Endodermal cell (in vitro differentiated cells): ENCODE measurements at regions not wholly inside any gene's neighbourhood (a gene's known extent, or its start where the extent isn't known, plus 50 kb on each side); places are given as distances from the start of the nearest gene placed in this dataset.

Experiments used
- DNase-seq: peaks from one replicate; pipeline ENCODE4 v3.0.0-alpha.2; 2017
- H3K27ac ChIP-seq: 2 replicates; pipeline ENCODE4 v1.5.1; 2013; ENCODE audit warnings: mild to moderate bottlenecking, low read depth, low read length, moderate library complexity
- H3K27me3 ChIP-seq: 2 replicates; pipeline ENCODE4 v1.6.1; 2013; ENCODE audit warnings: mild to moderate bottlenecking, low read length, moderate library complexity; ENCODE audit not compliant: insufficient read depth, control insufficient read depth, poor library complexity, severe bottlenecking
- H3K36me3 ChIP-seq: 2 replicates; pipeline ENCODE4 v1.7.0; 2013; ENCODE audit warnings: mild to moderate bottlenecking, low read length, moderate library complexity; ENCODE audit not compliant: control insufficient read depth, insufficient read depth
- H3K4me1 ChIP-seq: one replicate; pipeline ENCODE4 v1.7.0; 2013; ENCODE audit warnings: low read length; ENCODE audit not compliant: control insufficient read depth, insufficient read depth
- H3K4me3 ChIP-seq: 2 replicates; pipeline ENCODE4 v1.5.1; 2013; ENCODE audit warnings: mild to moderate bottlenecking, low read length, moderate library complexity
- H3K9ac ChIP-seq: 2 replicates; pipeline ENCODE4 v1.6.1; 2013; ENCODE audit warnings: mild to moderate bottlenecking, low read length, moderate library complexity; ENCODE audit not compliant: poor library complexity, severe bottlenecking; ENCODE audit errors: extremely low read depth
- H3K9me3 ChIP-seq: 2 replicates; pipeline ENCODE4 v1.6.1; 2013; ENCODE audit warnings: mild to moderate bottlenecking, low read length, moderate library complexity; ENCODE audit not compliant: control insufficient read depth
- H3K27ac Mint-ChIP-seq: 2 replicates; pipeline ENCODE4 v1.8.0; 2020; ENCODE audit warnings: mixed read lengths
- H3K27me3 Mint-ChIP-seq: 2 replicates; pipeline ENCODE4 v1.8.0; 2021; ENCODE audit warnings: mild to moderate bottlenecking, mixed read lengths; ENCODE audit not compliant: insufficient read depth
- H3K36me3 Mint-ChIP-seq: 2 replicates; pipeline ENCODE4 v1.8.0; 2020; ENCODE audit warnings: low read depth, mixed read lengths
- H3K4me1 Mint-ChIP-seq: 2 replicates; pipeline ENCODE4 v1.8.0; 2020; ENCODE audit warnings: mixed read lengths
- H3K4me3 Mint-ChIP-seq: 2 replicates; pipeline ENCODE4 v1.8.0; 2020; ENCODE audit warnings: mild to moderate bottlenecking, moderate library complexity, mixed read lengths
- H3K9me3 Mint-ChIP-seq: 2 replicates; pipeline ENCODE4 v1.8.0; 2020; ENCODE audit warnings: mild to moderate bottlenecking, mixed read lengths
- WGBS, 2 experiments: methylation state at CpG; one replicate each; pipeline versions ENCODE4 v1.1.5 to v1.1.7; 2013; ENCODE audit warnings: missing lambda C conversion rate in 2 of 2, mixed read lengths in 1 of 2; ENCODE audit not compliant: insufficient coverage in 1 of 2, insufficient read length in 1 of 2; 5-methylcytosine and 5-hydroxymethylcytosine counted together
- TF ChIP-seq, protein P1 (sequence below): fragments of 200-600 bp; sonication (generic); conservative IDR thresholded peaks from 2 replicates; pipeline ENCODE4 v1.5.0; 2021; ENCODE audit warnings: antibody characterized with exemption, mild to moderate bottlenecking

DNA sequence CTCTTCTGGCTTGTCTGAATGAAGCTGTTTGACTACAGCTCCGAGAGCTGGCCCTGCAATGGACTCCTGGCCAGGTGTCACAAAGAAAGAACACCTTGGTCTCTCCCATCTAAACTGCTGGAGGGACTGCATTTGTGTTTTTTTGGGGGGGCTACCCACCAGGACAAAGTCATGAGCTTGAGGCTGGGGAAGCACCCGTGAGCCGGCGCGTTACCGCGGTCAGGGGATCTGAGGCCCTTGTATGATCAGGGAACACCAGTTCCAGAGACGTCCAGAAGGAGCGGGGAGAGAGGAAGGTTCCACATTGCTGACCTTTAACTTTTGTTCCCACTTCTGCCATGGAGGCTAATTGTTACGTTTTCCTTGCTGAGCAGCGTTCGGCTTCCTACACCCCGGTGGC is 84.5 kb upstream of the C1orf174 start:
- Histone ChIP-seq H3K9me3 (no peaks in the 10 kb centered on the region), H3K36me3 (no peaks in the 10 kb centered on the region), H3K9ac (no peak overlapping the region), H3K27me3 (no peaks in the 10 kb centered on the region), H3K27ac (no peak overlapping the region), H3K4me1 (no peaks in the 10 kb centered on the region), H3K4me3 (no peak overlapping the region)
- TF ChIP-seq, protein P1, sequence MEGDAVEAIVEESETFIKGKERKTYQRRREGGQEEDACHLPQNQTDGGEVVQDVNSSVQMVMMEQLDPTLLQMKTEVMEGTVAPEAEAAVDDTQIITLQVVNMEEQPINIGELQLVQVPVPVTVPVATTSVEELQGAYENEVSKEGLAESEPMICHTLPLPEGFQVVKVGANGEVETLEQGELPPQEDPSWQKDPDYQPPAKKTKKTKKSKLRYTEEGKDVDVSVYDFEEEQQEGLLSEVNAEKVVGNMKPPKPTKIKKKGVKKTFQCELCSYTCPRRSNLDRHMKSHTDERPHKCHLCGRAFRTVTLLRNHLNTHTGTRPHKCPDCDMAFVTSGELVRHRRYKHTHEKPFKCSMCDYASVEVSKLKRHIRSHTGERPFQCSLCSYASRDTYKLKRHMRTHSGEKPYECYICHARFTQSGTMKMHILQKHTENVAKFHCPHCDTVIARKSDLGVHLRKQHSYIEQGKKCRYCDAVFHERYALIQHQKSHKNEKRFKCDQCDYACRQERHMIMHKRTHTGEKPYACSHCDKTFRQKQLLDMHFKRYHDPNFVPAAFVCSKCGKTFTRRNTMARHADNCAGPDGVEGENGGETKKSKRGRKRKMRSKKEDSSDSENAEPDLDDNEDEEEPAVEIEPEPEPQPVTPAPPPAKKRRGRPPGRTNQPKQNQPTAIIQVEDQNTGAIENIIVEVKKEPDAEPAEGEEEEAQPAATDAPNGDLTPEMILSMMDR: no peak
- Mint-ChIP-seq H3K36me3 (no peaks in the 10 kb centered on the region), H3K27me3 (peaks cover 12% of the 10 kb centered on the region), H3K4me3 (no peak overlapping the region), H3K4me1 (peaks cover 9% of the 10 kb centered on the region), H3K9me3 (no peaks in the 10 kb centered on the region), H3K27ac (no peak overlapping the region)
- WGBS, 2 experiments: 92 to 93% methylated on average over 13 of the region's 13 CpGs
- DNase-seq: no peak

DNA sequence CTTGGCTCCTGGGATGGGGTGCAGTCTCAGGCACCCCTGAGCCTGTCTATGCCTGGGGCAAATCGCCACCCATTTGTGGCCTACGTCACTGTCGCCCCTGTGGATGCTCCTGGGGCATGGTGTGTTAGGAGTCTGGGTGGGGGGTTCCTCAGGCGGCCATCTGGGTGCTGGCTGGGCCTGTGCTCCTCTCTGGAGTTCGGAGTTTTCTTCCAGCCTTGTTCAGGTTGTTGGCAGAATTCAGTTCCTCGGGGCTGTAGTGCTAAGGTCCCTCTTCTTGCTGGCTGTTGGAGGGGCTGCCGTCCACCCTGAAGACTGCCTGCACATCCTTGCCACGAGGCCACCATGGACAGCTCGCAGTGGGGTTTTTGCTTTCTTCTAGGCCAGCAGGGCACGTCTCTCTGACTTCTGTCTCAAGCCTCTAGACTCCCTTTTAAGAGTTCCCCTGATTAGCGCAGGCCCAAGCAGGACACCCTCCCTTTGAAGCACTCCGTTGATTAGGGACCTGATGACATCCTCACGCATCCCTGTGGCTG is 86.7 kb upstream of the C1orf174 start:
- Mint-ChIP-seq H3K27ac (no peak overlapping the region), H3K4me3 (no peak overlapping the region), H3K9me3 (peaks cover 4% of the 10 kb centered on the region), H3K27me3 (peaks cover 30% of the 10 kb centered on the region), H3K4me1 (no peaks in the 10 kb centered on the region), H3K36me3 (no peaks in the 10 kb centered on the region)
- no peak overlapping the region for H3K4me3 ChIP-seq
- TF ChIP-seq, protein P1: no peak
- DNase-seq: no peak
- H3K9ac ChIP-seq: no peak overlapping the region
- H3K9me3 ChIP-seq: no peaks in the 10 kb centered on the region
- no peaks in the 10 kb centered on the region for H3K4me1 ChIP-seq
- peaks cover 17% of the 10 kb centered on the region for H3K27me3 ChIP-seq
- WGBS, 2 experiments: 85 to 86% methylated on average over 6 to 13 of the region's 13 CpGs
- H3K27ac ChIP-seq: no peak overlapping the region
- no peaks in the 10 kb centered on the region for H3K36me3 ChIP-seq

DNA sequence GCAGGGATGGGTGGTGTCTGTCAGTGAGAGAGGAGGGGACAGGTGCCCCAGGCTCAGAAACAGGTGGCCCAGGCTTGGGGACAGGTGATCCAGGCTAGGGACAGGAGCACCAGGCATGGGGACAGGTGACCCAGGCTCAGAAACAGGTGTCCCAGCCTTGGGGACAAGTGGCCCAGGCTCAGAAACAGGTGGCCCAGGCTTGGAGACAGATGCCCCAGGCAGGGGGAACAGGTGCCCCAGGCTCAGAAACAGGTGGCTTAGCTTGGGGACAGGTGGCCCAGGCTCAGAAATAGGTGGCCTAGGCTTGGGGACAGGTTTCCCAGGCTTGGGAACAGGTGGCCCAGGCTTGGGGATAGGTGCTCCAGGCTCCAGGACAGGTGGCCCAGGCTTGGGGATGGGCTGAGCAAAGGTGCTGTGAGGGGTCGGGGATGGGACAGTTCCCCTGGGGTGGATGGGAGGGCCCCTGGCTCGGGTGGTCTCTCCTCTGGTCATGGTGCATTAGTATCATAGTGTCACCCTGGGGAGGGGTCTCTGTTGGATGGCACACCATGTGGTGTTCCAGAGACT is 87.7 kb upstream of the C1orf174 start:
- 80 to 93% methylated on average over 1 to 2 of the region's 2 CpGs for WGBS, 2 experiments
- peaks cover 40% of the 10 kb centered on the region for H3K27me3 Mint-ChIP-seq
- H3K27me3 ChIP-seq: peaks cover 26% of the 10 kb centered on the region
- no peaks in the 10 kb centered on the region for H3K9me3 ChIP-seq
- H3K27ac ChIP-seq: no peak overlapping the region
- H3K36me3 Mint-ChIP-seq: no peaks in the 10 kb centered on the region
- no peaks in the 10 kb centered on the region for H3K36me3 ChIP-seq
- no peak overlapping the region for H3K4me3 Mint-ChIP-seq
- peaks cover 8% of the 10 kb centered on the region for H3K9me3 Mint-ChIP-seq
- H3K27ac Mint-ChIP-seq: no peak overlapping the region
- H3K4me3 ChIP-seq: no peak overlapping the region
- no peaks in the 10 kb centered on the region for H3K4me1 Mint-ChIP-seq
- H3K9ac ChIP-seq: no peak overlapping the region
- DNase-seq: no peak
- TF ChIP-seq, protein P1: no peak
- no peaks in the 10 kb centered on the region for H3K4me1 ChIP-seq
